OCI-LY7 (cell line): ENCODE measurements at regions not wholly inside any gene's neighbourhood (a gene's known extent, or its start where the extent isn't known, plus 50 kb on each side); places are given as distances from the start of the nearest gene placed in this dataset.

ENCODE experiments used
- EZH2phosphoT487 ChIP-seq: fragments of 200-600 bp; sonication (generic); IDR thresholded peaks from 2 replicates; pipeline ENCODE4 v1.6.1; 2018; ENCODE audit warnings: low read depth, borderline replicate concordance, mild to moderate bottlenecking, mixed run types, antibody characterized with exemption, low read length, moderate library complexity, mixed read lengths
- TF ChIP-seq, protein P1 (sequence below): fragments of 200-600 bp; sonication (generic); conservative IDR thresholded peaks from 2 replicates; pipeline ENCODE4 v1.5.1; 2014; ENCODE audit warnings: mild to moderate bottlenecking, antibody characterized with exemption, low read length, moderate library complexity, mixed read lengths

DNA sequence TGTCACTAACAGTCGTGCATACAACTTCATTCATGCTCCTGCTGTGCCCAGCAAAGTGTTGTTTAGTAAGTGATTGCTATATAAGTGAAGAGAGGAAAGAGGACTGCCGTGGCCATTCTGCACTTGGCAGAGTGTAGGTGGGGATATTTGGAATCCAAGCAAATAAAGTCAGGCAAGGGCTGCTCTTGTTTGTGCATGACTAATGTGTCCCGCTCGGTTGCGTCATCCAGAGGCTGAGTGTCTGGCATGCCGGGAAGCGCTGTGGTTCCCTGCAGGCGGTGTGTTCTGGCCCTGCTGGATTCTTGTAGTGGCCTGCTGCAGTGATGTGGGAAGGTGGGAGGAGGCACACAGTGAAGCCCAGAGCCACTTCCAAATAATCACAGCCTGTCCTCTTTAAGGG, 136.9 kb upstream of the ANKH start:
- TF ChIP-seq, protein P1, sequence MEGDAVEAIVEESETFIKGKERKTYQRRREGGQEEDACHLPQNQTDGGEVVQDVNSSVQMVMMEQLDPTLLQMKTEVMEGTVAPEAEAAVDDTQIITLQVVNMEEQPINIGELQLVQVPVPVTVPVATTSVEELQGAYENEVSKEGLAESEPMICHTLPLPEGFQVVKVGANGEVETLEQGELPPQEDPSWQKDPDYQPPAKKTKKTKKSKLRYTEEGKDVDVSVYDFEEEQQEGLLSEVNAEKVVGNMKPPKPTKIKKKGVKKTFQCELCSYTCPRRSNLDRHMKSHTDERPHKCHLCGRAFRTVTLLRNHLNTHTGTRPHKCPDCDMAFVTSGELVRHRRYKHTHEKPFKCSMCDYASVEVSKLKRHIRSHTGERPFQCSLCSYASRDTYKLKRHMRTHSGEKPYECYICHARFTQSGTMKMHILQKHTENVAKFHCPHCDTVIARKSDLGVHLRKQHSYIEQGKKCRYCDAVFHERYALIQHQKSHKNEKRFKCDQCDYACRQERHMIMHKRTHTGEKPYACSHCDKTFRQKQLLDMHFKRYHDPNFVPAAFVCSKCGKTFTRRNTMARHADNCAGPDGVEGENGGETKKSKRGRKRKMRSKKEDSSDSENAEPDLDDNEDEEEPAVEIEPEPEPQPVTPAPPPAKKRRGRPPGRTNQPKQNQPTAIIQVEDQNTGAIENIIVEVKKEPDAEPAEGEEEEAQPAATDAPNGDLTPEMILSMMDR: no peak
- TF ChIP-seq EZH2phosphoT487: no peak
